Left ventricle myocardium inferior (tissue), 1 donor: ENCODE measurements at regions not wholly inside any gene's neighbourhood (a gene's known extent, or its start where the extent isn't known, plus 50 kb on each side); places are given as distances from the start of the nearest gene placed in this dataset.

Experiments
- DNase-seq: peaks from one replicate; pipeline ENCODE4 v3.0.0-alpha.2; 2020
- H3K27ac ChIP-seq: fragments of 200-600 bp; replicated peaks from 2 replicates; pipeline ENCODE4 v1.8.0; 2021
- H3K27me3 ChIP-seq: fragments of 200-600 bp; 2 replicates; pipeline ENCODE4 v1.8.0; 2021; ENCODE audit warnings: low read depth
- H3K36me3 ChIP-seq: fragments of 200-600 bp; 2 replicates; pipeline ENCODE4 v1.8.0; 2021
- H3K4me1 ChIP-seq: fragments of 200-600 bp; 2 replicates; pipeline ENCODE4 v1.8.0; 2021
- H3K4me3 ChIP-seq: fragments of 200-600 bp; 2 replicates; pipeline ENCODE4 v1.8.0; 2021; ENCODE audit warnings: mild to moderate bottlenecking, moderate library complexity
- H3K9me3 ChIP-seq: fragments of 200-600 bp; replicated peaks from 2 replicates; pipeline ENCODE4 v1.8.0; 2021
- CTCF ChIP-seq: fragments of 200-600 bp; IDR thresholded peaks from 2 replicates; pipeline ENCODE4 v1.8.0; 2021; ENCODE audit warnings: antibody characterized with exemption, mild to moderate bottlenecking, borderline replicate concordance
- intact Hi-C: fragments of 100-400 bp; cut with micrococcal nuclease; formaldehyde crosslinking; loops from one replicate; pipeline ENCODE4 v1.11.0; 2022
- donor health status: DM: no; HTN: yes; CAD: no; lungs with severe emphysema.

- Histone ChIP-seq H3K27me3 (no peaks in the 10 kb centered on the region), H3K9me3 (no peaks in the 10 kb centered on the region), H3K4me3 (no peak overlapping the region), H3K4me1 (no peaks in the 10 kb centered on the region), H3K36me3 (no peaks in the 10 kb centered on the region), H3K27ac (no peak overlapping the region)
- intact Hi-C loops = no loop called here
- TF ChIP-seq CTCF = no peak
- DNase-seq = no peak
These were observed 429.3 kb upstream of the NBEA start for GRCh38 chr13:34512817-34513216.

GRCh38 chr13:34513526-34513925, 428.5 kb upstream of the NBEA start:
- intact Hi-C loops = no loop called here
- H3K9me3 ChIP-seq = no peaks in the 10 kb centered on the region
- no peak for DNase-seq
- no peak overlapping the region for H3K27ac ChIP-seq
- no peaks in the 10 kb centered on the region for H3K4me1 ChIP-seq
- no peaks in the 10 kb centered on the region for H3K27me3 ChIP-seq
- no peaks in the 10 kb centered on the region for H3K36me3 ChIP-seq
- H3K4me3 ChIP-seq = no peak overlapping the region
- TF ChIP-seq CTCF = no peak

- Histone ChIP-seq H3K27me3 (no peaks in the 10 kb centered on the region), H3K36me3 (no peaks in the 10 kb centered on the region), H3K27ac (no peak overlapping the region), H3K9me3 (no peaks in the 10 kb centered on the region), H3K4me1 (no peaks in the 10 kb centered on the region), H3K4me3 (no peak overlapping the region)
- TF ChIP-seq CTCF = no peak
- intact Hi-C loops = no loop called here
- no peak for DNase-seq
These were observed 426.9 kb upstream of the NBEA start for GRCh38 chr13:34515201-34515600.

GRCh38 chr13:34521171-34521570, 420.9 kb upstream of the NBEA start:
- no peak for DNase-seq
- intact Hi-C loops = no loop called here
- Histone ChIP-seq H3K27ac (no peak overlapping the region), H3K36me3 (no peaks in the 10 kb centered on the region), H3K9me3 (peaks cover 2% of the 10 kb centered on the region), H3K4me1 (no peaks in the 10 kb centered on the region), H3K4me3 (no peak overlapping the region), H3K27me3 (no peaks in the 10 kb centered on the region)
- TF ChIP-seq CTCF = no peak

- H3K27me3 ChIP-seq = no peaks in the 10 kb centered on the region
- TF ChIP-seq CTCF = no peak
- H3K27ac ChIP-seq = no peak overlapping the region
- H3K9me3 ChIP-seq = peaks cover 9% of the 10 kb centered on the region
- intact Hi-C loops = no loop called here
- no peaks in the 10 kb centered on the region for H3K36me3 ChIP-seq
- no peak overlapping the region for H3K4me3 ChIP-seq
- H3K4me1 ChIP-seq = no peaks in the 10 kb centered on the region
- no peak for DNase-seq
These were observed 419.3 kb upstream of the NBEA start for GRCh38 chr13:34522808-34523207.

GRCh38 chr13:34523406-34523805, 418.7 kb upstream of the NBEA start:
- no peaks in the 10 kb centered on the region for H3K4me1 ChIP-seq
- no peak overlapping the region for H3K4me3 ChIP-seq
- peaks cover 9% of the 10 kb centered on the region for H3K9me3 ChIP-seq
- no peak for DNase-seq
- no peaks in the 10 kb centered on the region for H3K27me3 ChIP-seq
- H3K27ac ChIP-seq = no peak overlapping the region
- no peak for TF ChIP-seq CTCF
- intact Hi-C loops = no loop called here
- no peaks in the 10 kb centered on the region for H3K36me3 ChIP-seq
